Natural killer cell treated with Interleukin-12 subunit alpha and Interleukin-12 subunit beta and Interleukin-15 and Interleukin-18, amount 100 ng/mL, for 72 hours (primary cell): ENCODE measurements at regions not wholly inside any gene's neighbourhood (a gene's known extent, or its start where the extent isn't known, plus 50 kb on each side); places are given as distances from the start of the nearest gene placed in this dataset.

ENCODE experiments used
- ATAC-seq, 2 donors: fragments of 150-1000 bp; cut with Tn5 transposase in 1 of 2; sonication (Bioruptor Pico), chemical (Tn5 transposase) in 1 of 2; 2 replicates each; pipeline ENCODE4 v1.10.0; 2021
- DNase-seq: peaks from one replicate; pipeline ENCODE4 v3.0.0; 2022; ENCODE audit warnings: low spot score
- H3K27ac Mint-ChIP-seq, 2 donors: 1 replicate in 1 of 2; 2 replicates in 1 of 2; pipeline ENCODE4 v1.8.0; 2022; ENCODE audit warnings: mixed read lengths in 2 of 2, mild to moderate bottlenecking in 1 of 2, moderate library complexity in 1 of 2
- H3K27me3 Mint-ChIP-seq, 2 donors: 1 replicate in 1 of 2; 2 replicates in 1 of 2; pipeline ENCODE4 v1.8.0; 2022; ENCODE audit warnings: mixed read lengths in 2 of 2
- H3K36me3 Mint-ChIP-seq: one replicate; pipeline ENCODE4 v1.8.0; 2022; ENCODE audit warnings: mixed read lengths
- H3K4me1 Mint-ChIP-seq, 2 donors: 1 replicate in 1 of 2; 2 replicates in 1 of 2; pipeline ENCODE4 v1.8.0; 2022; ENCODE audit warnings: low read depth in 2 of 2, mixed read lengths in 2 of 2, mild to moderate bottlenecking in 1 of 2
- H3K4me3 Mint-ChIP-seq: one replicate; pipeline ENCODE4 v1.8.0; 2022; ENCODE audit warnings: mixed read lengths
- H3K9me3 Mint-ChIP-seq: 2 replicates; pipeline ENCODE4 v1.8.0; 2022; ENCODE audit warnings: mixed read lengths

GRCh38 chr5:57532513-57533497, 50.2 kb upstream of the ACTBL2 start:
- Mint-ChIP-seq H3K4me3 (no peak overlapping the region), H3K4me1 (no peaks in the 10 kb centered on the region), H3K27ac (no peak overlapping the region), H3K27me3 (peaks cover 0 to 5% of the 10 kb centered on the region in 2 donors), H3K36me3 (no peaks in the 10 kb centered on the region), H3K9me3 (no peaks in the 10 kb centered on the region)
- no peak for ATAC-seq
- no peak for DNase-seq
